NCI-H446 treated with DMSO at 0.1 percent for 48 hours (cell line): ENCODE measurements at regions not wholly inside any gene's neighbourhood (a gene's known extent, or its start where the extent isn't known, plus 50 kb on each side); places are given as distances from the start of the nearest gene placed in this dataset.
"Not testable (repeated sequence)": the region's sequence is repeated elsewhere in the genome, so short reads cannot be mapped to it uniquely, and the experiment has no call there.

ENCODE experiments used
- DNase-seq: peaks from one replicate; lab custom pipeline; 2025; lab: John Stamatoyannopoulos, UW

DNA sequence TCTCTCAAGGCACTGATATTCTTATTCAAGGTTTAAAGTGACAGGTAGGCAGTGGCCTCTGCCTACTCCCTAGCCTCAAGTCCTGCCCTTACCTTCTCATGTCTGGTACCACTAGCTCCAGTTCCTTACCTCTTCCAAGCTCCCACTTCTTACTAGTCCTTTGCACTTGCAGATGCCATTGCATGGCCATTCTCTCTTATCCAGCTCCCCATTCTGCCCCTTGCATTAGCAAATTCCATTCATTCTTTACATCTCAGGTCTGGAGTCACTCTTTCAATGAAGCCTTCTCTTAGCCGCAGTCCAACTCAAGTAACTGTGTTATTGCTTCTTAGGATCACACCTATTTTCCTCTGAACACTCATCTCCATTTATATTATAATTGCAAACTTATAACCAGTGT lies 807.1 kb downstream of the EDEM1 start:
- DNase-seq = no peak

DNA sequence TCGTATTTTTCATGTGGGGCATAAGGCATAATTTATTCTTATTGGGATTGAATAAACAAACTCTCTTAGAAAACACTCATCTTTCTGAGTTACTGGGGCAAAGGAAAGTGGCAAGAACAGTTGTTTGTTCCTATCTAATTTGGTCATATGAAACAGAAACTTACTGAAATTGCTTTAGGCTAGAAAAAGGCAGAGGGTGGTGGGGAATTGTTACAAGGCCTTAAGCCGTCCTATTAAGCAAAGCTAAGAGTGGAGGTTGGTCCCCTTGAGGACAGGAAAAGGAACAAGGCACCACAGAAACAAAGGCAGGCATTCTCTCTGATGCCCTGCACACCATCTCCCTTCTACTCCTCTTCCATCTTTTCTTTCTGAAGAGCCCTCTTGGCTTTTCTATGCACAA lies 830.9 kb downstream of the EDEM1 start:
- no peak for DNase-seq

DNA sequence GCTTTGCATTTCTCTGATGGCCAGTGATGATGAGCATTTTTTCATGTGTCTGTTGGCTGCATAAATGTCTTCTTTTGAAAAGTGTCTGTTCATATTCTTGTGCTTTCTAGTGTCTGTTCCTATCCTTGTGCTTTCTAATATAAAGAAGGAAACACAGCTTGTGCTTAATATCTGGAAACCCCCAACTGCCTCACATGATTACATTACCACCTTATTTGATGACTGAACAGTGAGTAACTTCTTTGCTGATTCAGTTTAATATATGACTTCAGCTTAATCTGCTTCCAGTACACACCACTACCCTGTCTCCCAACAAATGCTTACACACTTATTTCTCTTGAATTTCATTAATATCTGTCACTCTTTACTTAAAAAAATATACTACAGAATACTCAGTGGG lies 835.1 kb downstream of the EDEM1 start:
- DNase-seq = no peak

DNA sequence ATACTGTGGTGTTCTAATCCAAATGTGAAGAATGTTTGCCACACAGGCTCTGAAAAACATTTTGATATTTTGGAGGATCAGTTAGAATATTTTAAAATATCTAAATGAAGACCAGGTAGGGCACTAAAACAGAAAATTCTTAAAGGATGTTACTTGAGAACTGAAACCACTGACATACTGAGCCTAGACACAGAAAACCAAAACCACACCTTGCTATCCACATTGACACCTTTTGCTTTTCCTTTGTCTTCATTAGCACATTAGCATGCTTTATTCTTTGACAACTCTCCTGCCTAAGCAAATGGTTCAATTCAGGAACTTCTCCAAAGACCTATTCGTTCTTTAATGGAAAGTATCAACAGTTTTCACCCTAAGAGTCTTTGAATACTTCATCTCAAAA lies 835.9 kb upstream of the GRM7 start:
- no peak for DNase-seq

DNA sequence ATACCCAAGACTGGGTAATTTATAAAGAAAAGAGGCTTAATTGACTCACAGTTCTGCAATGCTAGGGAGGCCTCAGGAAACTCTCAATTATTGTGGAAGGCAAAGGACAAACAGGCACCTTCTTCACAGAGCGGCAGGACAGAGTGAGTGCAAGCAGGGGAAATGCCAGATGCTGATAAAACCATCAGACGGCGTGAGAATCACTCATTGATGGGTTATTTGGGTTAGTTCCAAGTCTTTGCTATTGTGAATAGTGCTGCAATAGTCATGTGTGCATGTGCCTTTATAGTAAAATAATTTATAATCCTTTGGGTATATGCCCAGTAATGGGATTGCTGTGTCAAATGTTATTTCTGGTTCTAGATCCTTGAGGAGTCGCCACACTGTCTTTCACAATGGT lies 830.3 kb upstream of the GRM7 start:
- not testable (repeated sequence) for DNase-seq

DNA sequence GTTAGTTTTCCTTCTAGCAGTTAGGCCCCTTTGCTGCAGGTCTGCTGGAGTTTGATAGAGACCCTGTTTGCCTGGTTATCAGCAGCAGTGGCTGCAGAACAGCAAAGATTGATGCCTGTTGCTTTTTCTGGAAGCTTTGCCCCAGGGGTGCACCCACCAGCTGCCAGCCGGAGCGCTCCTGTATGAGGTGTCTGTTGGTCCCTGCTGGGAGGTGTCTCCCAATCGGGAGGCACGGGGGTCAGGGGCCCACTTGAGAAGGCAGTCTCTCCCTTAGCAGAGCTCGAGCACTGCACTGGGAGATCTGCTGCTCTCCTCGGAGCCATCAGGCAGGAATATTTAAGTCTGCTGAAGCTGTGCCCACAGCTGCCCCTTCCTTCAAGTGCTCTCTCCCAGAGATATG lies 825.3 kb upstream of the GRM7 start:
- DNase-seq = no peak

DNA sequence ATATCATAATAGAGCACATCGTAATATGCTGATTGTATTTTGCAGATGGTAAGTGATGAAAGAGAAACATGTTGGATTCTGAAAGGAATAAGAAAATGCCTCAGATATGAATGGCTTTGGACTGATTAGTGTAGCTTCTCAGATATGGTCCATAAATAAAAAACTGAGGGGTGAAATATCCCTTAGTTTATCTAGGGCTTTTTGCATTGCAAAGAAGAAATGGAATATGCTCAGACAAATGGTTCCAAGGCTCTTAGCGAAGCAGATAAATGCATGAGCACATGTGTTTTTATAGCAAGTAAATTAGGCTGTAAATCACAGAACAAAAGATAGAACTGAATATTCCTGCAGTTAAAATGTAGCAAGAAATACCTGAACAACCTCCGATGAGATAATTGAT lies 820.9 kb upstream of the GRM7 start:
- DNase-seq = no peak

DNA sequence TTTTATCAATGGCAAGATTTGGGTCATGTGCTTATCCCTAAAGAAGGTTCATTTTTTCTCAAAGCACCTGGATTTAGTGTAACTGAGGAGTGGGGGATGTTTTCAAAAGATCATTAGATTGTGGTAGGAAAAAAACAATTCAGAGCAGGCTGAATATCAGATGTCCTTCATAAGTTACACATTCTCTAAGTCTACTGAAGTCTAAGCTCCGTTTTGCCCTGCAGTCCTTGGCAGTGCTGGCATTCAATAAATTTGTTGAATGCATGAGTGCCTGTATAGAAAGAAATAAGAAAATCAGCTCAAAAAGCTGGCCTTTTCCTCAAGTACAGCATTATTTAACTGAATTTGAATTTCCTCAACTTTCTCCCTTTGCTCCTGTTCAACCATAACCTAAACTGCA lies 819.0 kb upstream of the GRM7 start:
- no peak for DNase-seq

DNA sequence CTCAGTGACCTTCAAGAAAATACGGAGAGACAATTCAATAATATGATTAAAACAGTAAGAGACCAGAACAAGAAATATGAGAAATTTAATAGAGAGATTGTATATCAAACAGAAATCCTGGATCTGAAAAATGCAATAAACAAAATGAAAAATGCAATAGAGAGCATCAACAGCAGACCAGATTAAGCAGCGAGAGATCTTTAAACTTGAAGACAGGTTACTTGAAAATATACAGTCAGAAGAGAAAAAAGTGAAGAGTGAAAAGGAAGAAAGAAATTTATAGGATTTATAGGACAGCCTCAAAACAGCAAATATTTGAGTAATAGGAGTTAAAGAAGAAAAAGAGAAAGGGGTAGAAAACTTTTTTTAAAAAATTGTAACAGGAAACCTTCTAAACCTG lies 813.9 kb upstream of the GRM7 start:
- no peak for DNase-seq

DNA sequence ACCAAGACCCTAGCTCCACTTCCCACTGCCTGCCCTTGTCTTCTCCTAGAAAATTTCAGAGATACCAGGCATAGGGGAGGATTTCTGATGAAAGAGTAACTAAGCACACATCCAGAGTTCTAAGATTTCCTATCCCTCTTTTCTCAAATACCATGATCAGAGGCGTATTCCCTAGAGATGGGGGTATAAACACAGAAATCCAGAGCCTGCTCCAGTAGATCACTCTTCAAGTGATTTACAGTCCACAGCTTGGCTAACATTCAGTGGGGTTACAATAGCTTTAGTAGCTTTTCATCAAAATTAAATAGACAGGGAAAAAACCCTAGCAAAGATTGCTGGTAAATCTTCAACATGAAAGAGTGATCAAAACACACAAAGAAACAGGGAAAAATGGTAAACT lies 800.7 kb upstream of the GRM7 start:
- DNase-seq = no peak

DNA sequence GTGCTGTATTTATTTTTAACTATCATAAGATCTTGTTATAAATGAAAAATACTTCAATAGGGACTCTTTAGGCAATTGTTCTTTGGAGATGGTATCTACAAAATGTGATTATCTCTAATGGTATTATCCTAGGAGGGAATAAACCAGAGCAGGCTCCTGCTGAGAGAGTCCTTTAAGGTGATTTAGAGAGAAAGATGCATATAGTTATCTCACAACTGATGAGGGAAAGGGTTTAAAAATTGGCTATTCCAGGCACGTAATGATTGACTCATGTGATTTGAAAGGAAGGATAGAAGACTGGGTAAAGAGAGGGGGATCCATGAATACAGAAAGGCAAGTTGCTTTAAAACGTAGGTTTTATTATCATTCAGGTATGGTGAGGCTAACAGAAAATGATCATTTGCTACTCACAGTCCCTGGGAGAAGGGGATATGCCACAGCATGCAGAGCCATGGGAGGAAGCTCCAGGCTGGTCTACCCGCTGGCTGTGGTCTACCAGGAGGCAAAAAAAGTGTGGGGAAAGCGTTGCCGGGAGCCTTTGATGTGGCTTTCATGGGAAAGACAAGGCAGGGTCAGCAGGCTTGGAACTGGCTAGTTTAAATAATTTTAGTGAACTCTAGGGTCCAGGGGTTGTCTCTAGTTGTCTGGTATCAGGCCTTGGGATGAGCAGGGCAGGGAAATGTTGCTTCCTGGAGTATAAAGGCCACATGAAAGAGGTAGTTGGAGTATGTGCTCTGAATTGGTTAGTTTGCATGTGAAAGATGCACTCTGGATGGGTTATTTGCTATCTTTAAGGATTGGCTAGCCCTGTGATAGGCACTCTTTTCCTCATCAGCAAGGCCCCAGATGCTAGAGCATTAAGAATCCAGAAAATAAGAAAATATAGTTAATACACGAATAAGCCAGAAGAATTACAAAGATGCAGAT lies 798.4 kb upstream of the GRM7 start:
- no peak for DNase-seq

DNA sequence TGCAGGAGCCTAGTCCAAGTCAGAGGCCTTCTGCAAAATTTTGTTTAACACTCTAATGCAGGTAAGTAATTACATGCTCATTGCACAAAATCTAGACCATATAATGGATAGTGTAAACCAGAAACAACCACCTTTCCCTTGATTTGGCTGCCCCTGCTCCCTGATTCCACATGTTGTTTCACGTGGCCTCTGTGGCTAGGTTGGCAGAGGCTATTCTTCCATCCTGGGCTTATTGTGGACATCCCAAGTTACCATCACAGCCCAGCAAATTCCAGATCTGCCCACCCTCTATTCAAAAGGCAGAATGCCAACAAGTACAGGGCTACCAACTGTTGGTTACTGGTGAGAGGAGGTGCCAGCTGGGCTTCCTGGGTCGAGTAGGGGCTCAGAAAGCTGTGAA lies 794.5 kb upstream of the GRM7 start:
- no peak for DNase-seq

DNA sequence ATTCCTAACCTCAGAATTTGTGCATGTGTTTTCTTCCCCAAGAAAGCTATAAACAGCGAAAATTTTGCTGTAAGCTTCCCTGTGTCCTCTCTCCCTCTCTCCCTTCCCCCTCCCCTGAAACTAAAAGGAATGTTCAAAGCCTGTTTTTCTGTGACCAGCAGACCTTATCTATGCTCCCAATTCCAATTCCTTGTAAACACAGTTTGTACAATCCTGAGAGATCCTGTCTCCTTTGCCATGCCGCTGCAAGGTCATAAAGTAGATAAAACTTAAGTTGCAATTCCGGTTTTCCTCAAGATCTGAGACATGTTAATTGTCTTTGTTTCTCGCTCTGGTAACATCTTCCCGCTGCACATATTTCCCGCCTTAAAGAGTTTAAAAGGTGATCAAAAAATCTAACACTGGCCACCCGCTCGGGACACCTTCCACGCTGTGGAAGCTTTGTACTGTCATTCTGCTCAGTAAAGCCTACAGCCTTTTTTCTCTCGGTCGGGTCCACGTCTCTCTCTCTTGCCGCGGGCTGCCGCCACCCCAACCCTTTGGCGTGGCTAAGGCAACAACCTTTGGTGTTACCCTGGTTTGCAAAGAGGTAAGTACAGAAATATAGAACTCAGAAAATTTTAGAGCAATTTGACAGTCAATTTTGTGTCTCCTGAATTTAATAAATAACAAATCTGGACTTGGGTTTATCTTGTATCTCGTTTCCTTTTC lies 793.9 kb upstream of the GRM7 start:
- not testable (repeated sequence) for DNase-seq

DNA sequence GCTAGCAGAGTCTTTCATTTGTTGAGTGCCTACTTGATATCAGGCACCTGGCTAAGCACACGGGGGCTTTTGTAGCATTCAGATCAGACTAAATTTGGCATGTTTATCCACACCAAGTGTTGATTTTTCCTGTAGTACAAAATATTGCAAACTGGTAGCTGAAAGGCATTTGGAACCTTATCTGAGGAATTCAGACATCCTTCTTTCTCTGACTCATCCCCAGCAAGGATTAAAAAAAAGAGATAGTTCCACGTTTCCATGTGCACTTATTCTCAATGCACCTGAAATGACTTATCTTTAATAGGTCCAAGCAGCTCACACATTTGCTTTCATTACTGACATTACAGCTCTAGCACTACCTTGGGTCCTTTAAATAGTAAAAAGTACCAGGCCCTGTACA lies 786.0 kb upstream of the GRM7 start:
- DNase-seq = no peak

DNA sequence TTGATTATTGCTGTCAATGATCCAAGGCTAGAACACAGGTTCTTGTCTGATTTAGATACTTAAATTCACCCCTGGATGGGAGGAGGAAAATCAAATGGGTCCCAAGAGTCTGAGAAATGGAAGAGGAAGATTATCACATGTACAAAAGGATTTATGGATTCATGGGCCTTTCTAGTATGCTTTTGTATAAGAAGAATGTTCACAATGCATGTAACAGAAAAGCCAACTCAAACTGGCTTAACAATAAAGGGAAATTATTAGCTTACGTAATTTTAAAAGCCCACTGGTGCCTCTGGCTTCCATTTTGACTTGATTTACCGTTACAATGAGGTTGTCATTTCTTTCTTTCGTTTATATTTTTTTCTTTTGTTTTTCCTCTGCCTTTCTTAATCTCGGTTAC lies 782.5 kb upstream of the GRM7 start:
- no peak for DNase-seq

DNA sequence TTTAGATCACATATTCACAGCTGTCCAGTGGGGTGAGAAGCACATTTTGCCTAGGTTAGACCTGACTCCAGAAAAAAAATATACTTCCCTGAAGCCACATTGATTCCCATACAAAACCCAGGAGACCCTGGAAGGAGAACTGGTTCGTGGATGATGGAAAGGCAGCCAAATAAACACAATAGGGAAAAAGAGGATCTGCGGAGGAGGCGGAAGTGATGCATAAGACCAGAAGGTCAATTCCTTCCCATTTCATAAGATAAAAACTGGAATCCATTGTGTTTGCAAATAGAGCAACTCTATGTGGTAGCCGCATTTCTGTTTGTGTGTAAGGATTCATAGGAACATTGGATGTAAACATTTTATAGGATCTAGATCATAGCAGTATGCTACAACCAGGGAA lies 781.9 kb upstream of the GRM7 start:
- DNase-seq = no peak

DNA sequence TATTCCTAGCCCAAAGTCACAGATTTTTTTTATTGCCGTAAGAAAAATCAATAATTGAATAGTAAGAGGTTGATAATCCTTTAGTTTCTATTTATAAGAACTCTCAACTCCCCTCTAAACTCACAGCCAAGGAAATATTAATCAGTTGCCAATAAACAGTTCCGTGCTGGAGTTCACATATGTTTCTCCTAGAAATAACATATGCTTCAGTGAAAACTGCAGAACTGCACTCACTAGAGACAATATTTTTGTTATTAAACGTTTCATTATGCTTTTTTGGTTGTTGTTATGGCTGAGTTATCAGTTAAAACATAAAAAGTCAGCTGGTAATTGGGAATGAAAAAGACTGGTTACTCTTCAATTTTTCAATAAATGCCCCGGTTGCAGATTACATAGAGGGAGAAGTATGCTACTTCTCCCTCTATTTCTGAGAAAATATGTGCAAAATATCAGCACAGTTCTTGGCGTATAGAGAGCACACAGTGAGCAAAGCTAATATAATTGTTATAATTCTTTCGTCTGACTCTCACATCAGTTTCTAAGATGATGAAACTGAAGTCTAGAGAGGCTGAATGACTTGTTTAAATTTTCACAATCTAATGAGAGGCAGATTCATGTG lies 781.2 kb upstream of the GRM7 start:
- DNase-seq = no peak

DNA sequence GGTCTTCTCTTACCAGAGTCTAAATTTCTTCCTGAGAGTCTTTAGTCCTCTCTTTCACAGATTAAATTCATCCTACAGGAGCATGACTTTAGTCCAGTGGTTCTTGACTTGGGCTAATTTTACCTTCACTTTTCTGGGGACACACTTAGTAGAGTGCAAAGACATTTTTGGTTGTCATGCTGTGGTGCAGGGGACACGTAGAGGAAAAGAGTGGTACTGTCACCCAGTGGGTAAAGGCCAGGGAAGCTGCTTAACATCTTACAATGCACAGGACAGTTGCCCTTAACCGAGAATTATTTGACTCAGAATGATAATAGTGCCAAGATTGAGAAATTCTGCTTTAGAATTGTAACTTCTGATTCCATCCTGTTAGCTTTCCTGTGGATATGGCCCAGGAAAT lies 772.5 kb upstream of the GRM7 start:
- no peak for DNase-seq

DNA sequence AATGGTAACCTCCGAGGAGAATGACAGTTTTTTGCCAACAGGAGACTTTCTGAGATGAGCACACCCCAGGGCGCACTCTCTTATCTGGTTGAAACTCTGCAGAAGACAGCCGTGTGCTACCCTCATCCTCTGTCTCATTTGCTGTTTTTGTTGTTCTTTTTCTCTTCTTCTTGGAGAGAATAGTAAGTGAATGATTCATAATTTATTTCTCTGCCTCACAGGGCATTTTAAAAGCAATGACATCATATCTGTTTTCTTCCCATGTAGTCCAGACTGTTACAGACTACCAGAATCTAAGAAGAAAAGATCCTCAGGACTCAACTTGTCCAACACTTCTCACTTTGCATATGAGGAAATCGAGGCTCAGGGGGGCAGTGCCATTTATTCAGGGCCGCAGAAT lies 771.1 kb upstream of the GRM7 start:
- DNase-seq = no peak

DNA sequence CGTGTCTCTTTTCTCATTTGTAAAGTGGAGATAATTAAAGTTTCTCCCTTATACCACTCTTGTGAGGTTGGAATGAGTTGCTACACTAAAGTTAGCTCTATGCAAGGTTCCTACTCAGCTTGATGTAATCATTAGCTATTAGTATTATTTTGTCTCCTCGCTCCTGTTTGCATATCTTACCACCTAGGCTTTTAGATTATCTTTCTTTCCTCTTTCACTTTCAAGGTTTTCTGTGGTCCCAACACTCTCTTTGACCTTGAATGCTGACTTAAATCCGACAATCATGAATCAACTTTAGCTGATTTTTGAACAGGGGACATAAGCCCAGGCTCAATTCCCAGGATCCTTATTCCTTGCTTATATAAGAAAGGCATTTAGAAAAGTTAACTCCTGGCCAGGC lies 769.7 kb upstream of the GRM7 start:
- DNase-seq = no peak

DNA sequence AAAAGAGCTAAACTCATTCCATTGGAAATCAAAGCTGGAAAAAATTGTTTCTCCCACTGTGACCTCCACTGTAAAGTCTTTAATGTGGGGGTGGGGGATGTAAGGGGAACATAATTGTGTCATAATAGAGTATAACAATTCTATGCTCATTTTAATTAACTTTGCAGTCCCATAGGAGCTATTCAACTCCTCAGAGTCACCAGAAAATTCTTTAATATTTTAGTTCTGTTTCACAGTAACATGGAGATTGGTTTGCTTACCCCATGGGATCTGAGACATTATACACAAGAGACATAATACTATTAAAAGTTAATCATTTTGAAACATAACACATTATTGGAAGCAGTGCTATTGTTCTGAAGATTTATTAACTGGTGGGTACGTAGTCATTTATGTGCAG lies 765.9 kb upstream of the GRM7 start:
- no peak for DNase-seq

DNA sequence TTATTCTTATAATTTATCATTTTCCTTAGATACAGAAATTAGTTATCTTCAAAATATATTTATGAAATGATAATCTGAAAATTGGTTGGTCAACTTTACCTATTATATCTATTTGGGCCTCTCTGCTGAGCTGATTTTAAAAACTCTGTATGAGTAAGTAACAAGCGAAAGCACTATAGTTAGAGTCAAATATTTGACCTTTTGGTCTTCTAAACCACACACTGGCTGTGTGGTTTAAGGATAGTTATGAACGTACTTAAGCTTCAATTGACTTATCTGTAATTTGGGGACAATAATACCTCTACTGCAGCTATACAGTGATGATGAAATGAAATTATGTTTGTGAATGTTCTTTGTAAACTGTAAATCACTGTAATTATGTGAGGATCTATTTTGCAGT lies 763.9 kb upstream of the GRM7 start:
- no peak for DNase-seq

DNA sequence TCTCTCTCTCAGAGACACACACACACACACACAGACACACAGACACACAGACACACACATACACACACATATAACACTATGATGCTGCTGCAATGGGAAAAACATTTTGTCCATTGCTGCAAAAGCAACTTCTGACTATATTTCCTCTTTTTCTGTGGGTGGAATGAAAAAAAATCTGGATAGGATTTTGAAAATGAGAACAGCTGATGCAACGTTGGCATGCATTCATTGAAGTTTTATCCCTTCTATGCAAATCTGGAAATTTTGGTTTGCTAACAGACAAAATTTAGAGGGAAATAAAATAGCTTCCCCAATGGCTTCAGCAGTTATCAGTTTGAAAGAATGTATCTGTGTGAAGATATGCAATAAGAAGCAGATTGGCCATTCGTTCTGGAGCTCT lies 763.4 kb upstream of the GRM7 start:
- DNase-seq = no peak
